SK-N-SH (cell line): ENCODE measurements at regions not wholly inside any gene's neighbourhood (a gene's known extent, or its start where the extent isn't known, plus 50 kb on each side); places are given as distances from the start of the nearest gene placed in this dataset.

Experiments used
- CTCF ChIA-PET: fragments of 300-600, 350-600 bp; formaldehyde crosslinking; extraction: SDS; loops from one replicate; lab custom pipeline; 2021; lab: Yijun Ruan, JAX
- POLR2A ChIA-PET: fragments of 350-600 bp; sonication (Branson Sonifier 250); formaldehyde crosslinking; extraction: SDS; loops from one replicate; lab custom pipeline; 2020; ENCODE audit warnings: antibody characterized with exemption, inconsistent platforms; lab: Yijun Ruan, JAX
- DNase-seq: peaks from one replicate; pipeline ENCODE4 v3.0.0; 2012
- H2AFZ ChIP-seq: fragments of 200-600 bp; sonication (generic); 2 replicates; pipeline ENCODE4 v1.8.1; 2016; ENCODE audit warnings: antibody characterized with exemption, mild to moderate bottlenecking, low read depth
- H3F3A ChIP-seq: fragments of 200-600 bp; sonication (generic); replicated peaks from 2 replicates; pipeline ENCODE3; 2016; ENCODE audit warnings: antibody characterized with exemption, mild to moderate bottlenecking; ENCODE audit not compliant: insufficient read depth
- H3K27ac ChIP-seq, 2 experiments: fragments of 200-500 bp in 1 of 2; fragments of 200-600 bp in 1 of 2; sonication (Bioruptor generic) in 1 of 2; sonication (generic), shearing (Covaris generic) in 1 of 2; 2 replicates each; pipeline versions ENCODE4 v1.5.1 to v1.6.1; 2014 to 2016; ENCODE audit warnings: low read depth in 2 of 2, inconsistent platforms in 1 of 2, low read length in 1 of 2, mild to moderate bottlenecking in 1 of 2, mixed read lengths in 1 of 2
- H3K27me3 ChIP-seq: fragments of 200-600 bp; sonication (generic), shearing (Covaris generic); 2 replicates; pipeline ENCODE4 v1.6.1; 2016; ENCODE audit warnings: mixed run types; ENCODE audit not compliant: insufficient read depth
- H3K36me3 ChIP-seq, 2 experiments: fragments of 200-500 bp in 1 of 2; fragments of 200-600 bp in 1 of 2; sonication (Bioruptor generic) in 1 of 2; sonication (generic) in 1 of 2; replicated peaks in 1 of 2; 2 replicates each; pipeline versions ENCODE3 to v1.5.1; 2014 to 2016; ENCODE audit warnings: low read length in 1 of 2, mild to moderate bottlenecking in 1 of 2; ENCODE audit not compliant: insufficient read depth in 2 of 2, control insufficient read depth in 1 of 2
- H3K4me1 ChIP-seq, 2 experiments: fragments of 200-500 bp in 1 of 2; fragments of 200-600 bp in 1 of 2; sonication (Bioruptor generic) in 1 of 2; sonication (generic), shearing (Covaris generic) in 1 of 2; 2 replicates each; pipeline versions ENCODE4 v1.5.1 to v1.6.1; 2014 to 2016; ENCODE audit warnings: low read depth in 1 of 2, low read length in 1 of 2, mixed run types in 1 of 2; ENCODE audit not compliant: insufficient read depth in 2 of 2, control insufficient read depth in 1 of 2
- H3K4me2 ChIP-seq: fragments of 200-600 bp; sonication (generic), shearing (Covaris generic); 2 replicates; pipeline ENCODE4 v1.6.1; 2017; ENCODE audit warnings: mixed run types
- H3K4me3 ChIP-seq, 2 experiments: fragments of 200-500 bp in 1 of 2; fragments of 200-600 bp in 1 of 2; sonication (Bioruptor generic) in 1 of 2; sonication (generic), shearing (Covaris generic) in 1 of 2; 2 replicates each; pipeline versions ENCODE4 v1.5.1 to v1.8.1; 2014 to 2016; ENCODE audit warnings: low read depth in 2 of 2, inconsistent platforms in 1 of 2, low read length in 1 of 2, mild to moderate bottlenecking in 1 of 2, mixed read lengths in 1 of 2, moderate library complexity in 1 of 2
- H3K79me2 ChIP-seq: fragments of 200-600 bp; sonication (generic); 2 replicates; pipeline ENCODE4 v1.8.1; 2017; ENCODE audit warnings: mild to moderate bottlenecking; ENCODE audit not compliant: insufficient read depth
- H3K9ac ChIP-seq: fragments of 200-600 bp; sonication (generic); 2 replicates; pipeline ENCODE4 v1.6.1; 2017; ENCODE audit warnings: mixed run types
- H3K9me2 ChIP-seq: fragments of 200-600 bp; sonication (generic); 2 replicates; pipeline ENCODE4 v1.6.1; 2017; ENCODE audit warnings: mixed run types
- H3K9me3 ChIP-seq: fragments of 200-600 bp; sonication (generic); 2 replicates; pipeline ENCODE4 v1.6.1; 2017; ENCODE audit warnings: mixed run types, mild to moderate bottlenecking, moderate library complexity
- H4K20me1 ChIP-seq: fragments of 200-600 bp; sonication (generic); 2 replicates; pipeline ENCODE4 v1.6.1; 2017; ENCODE audit warnings: mild to moderate bottlenecking, mixed run types; ENCODE audit not compliant: insufficient read depth
- CHD2 ChIP-seq: fragments of 150-350 bp; IDR thresholded peaks from 2 replicates; pipeline ENCODE4 v1.6.1; 2018; ENCODE audit warnings: low read length; ENCODE audit not compliant: partially characterized antibody
- ELF1 ChIP-seq: IDR thresholded peaks from 2 replicates; pipeline ENCODE4 v1.4.0; 2012
- EP300 ChIP-seq, 2 experiments: IDR thresholded peaks; 2 replicates each; pipeline versions ENCODE4 v1.4.0 to v1.6.1; 2012; ENCODE audit warnings: borderline replicate concordance in 1 of 2, low read depth in 1 of 2, low read length in 1 of 2
- MAX ChIP-seq: IDR thresholded peaks from 2 replicates; pipeline ENCODE4 v1.4.0; 2012; ENCODE audit warnings: low read depth
- NFIC ChIP-seq: IDR thresholded peaks from 2 replicates; pipeline ENCODE4 v1.4.0; 2012; ENCODE audit warnings: borderline replicate concordance
- POLR2AphosphoS5 ChIP-seq: IDR thresholded peaks from 2 replicates; pipeline ENCODE4 v1.6.1; 2012; ENCODE audit warnings: low read depth, low read length
- REST ChIP-seq: IDR thresholded peaks from 2 replicates; pipeline ENCODE4 v1.6.1; 2012; ENCODE audit warnings: mild to moderate bottlenecking, low read depth, low read length, moderate library complexity
- SIN3A ChIP-seq: IDR thresholded peaks from 2 replicates; pipeline ENCODE4 v1.6.1; 2012; ENCODE audit warnings: low read depth, mild to moderate bottlenecking, low read length, moderate library complexity, borderline replicate concordance
- TAF1 ChIP-seq: IDR thresholded peaks from 2 replicates; pipeline ENCODE4 v1.6.1; 2012; ENCODE audit warnings: low read depth, mild to moderate bottlenecking, low read length, moderate library complexity, borderline replicate concordance
- TEAD4 ChIP-seq: IDR thresholded peaks from 2 replicates; pipeline ENCODE4 v1.4.0; 2012; ENCODE audit warnings: mild to moderate bottlenecking, borderline replicate concordance; ENCODE audit not compliant: insufficient read depth
- WGBS: methylation state at CpG from one replicate; pipeline ENCODE4 v1.1.6; 2017; ENCODE audit warnings: low lambda C conversion rate; 5-methylcytosine and 5-hydroxymethylcytosine counted together
- TF ChIP-seq, protein P1 (sequence below): fragments of 150-350 bp; IDR thresholded peaks from 2 replicates; pipeline ENCODE4 v1.6.1; 2016; ENCODE audit warnings: mild to moderate bottlenecking, low read depth, low read length

DNA sequence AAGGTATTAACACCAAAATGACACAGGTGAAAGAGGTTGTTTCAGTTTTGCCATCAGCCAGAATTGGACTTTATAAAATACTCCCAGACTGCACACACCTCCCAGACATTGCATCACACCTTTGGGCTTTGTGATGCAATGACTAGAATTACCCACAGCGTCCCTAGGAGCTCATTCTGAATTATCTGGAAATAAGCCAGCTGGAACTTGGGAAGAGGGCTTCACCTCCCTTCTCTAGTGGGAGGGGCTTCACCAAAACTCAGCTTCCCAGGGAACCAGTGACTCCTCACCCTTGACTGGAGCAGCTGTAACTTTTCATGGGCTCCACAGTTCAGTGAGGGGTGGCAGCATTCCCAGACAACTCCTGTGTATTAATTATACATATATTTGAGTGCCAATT is 83.1 kb upstream of the BZW1 start (continued):
- TF ChIP-seq, protein P1, sequence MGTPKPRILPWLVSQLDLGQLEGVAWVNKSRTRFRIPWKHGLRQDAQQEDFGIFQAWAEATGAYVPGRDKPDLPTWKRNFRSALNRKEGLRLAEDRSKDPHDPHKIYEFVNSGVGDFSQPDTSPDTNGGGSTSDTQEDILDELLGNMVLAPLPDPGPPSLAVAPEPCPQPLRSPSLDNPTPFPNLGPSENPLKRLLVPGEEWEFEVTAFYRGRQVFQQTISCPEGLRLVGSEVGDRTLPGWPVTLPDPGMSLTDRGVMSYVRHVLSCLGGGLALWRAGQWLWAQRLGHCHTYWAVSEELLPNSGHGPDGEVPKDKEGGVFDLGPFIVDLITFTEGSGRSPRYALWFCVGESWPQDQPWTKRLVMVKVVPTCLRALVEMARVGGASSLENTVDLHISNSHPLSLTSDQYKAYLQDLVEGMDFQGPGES: no peak

GRCh38 chr2:200730302-200730701 is 81.4 kb upstream of the BZW1 start:
- 48% methylated on average over 2 of the region's 2 CpGs for WGBS
- peaks cover 0 to 3% of the 10 kb centered on the region in 2 experiments; a peak in 1 of 4 replicates for H3K4me1 ChIP-seq
- H3F3A ChIP-seq: peaks cover 5% of the 10 kb centered on the region
- H3K4me3 ChIP-seq: no peak overlapping the region
- ChIA-PET POLR2A (no interaction called here), CTCF (interaction anchor here (14.9 kb wide), 1 partner anchor 22 kb away, joined by 230 read pairs; no protein-coding TSS in a partner anchor)
- H3K4me2 ChIP-seq: no peak overlapping the region
- DNase-seq: no peak
- no peaks in the 10 kb centered on the region for H3K79me2 ChIP-seq
- no peaks in the 10 kb centered on the region for H4K20me1 ChIP-seq
- no peak for TF ChIP-seq CHD2
- no peak for TF ChIP-seq TEAD4
- no peak for TF ChIP-seq NFIC
- TF ChIP-seq ELF1: no peak
- TF ChIP-seq SIN3A: no peak
- TF ChIP-seq EP300 (IDR thresholded peaks at IDR 0.05; ENCODE audit: borderline replicate concordance in 1 of 2, low read depth in 1 of 2, low read length in 1 of 2): no peak
- no peak overlapping the region for H2AFZ ChIP-seq
- no peaks in the 10 kb centered on the region for H3K9me2 ChIP-seq
- H3K27ac ChIP-seq: no peak overlapping the region
- H3K9ac ChIP-seq: no peak overlapping the region
- no peaks in the 10 kb centered on the region for H3K27me3 ChIP-seq
- H3K36me3 ChIP-seq: no peaks in the 10 kb centered on the region
- H3K9me3 ChIP-seq: no peaks in the 10 kb centered on the region

DNA sequence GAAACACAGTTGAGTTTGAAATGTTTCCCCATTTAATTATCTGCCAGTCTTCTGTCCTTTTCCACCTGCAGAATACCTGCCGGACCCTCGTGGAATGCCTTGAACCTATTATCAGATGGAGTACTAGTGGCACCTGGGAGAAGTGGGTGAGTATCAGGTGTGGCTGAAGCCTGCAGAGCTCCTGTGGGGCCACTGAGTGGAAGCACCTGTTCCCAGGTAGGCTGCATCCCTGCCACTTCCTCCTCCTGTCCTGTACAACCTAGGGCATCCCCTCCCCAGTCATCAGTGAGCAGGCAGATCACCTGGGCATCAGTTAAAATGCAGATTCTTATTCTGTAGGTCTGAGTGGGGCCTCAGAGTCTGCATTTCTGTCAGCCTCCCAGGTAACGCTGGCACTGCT is 80.8 kb upstream of the BZW1 start:
- Histone ChIP-seq H2AFZ (no peak overlapping the region), H4K20me1 (no peaks in the 10 kb centered on the region), H3K9ac (no peak overlapping the region)
- TF ChIP-seq POLR2AphosphoS5 (no peak), MAX (no peak), TAF1 (no peak), REST (no peak)
- TF ChIP-seq, all 33 proteins: peak for 0
- Histone ChIP-seq H3K9me3 (no peaks in the 10 kb centered on the region), H3K4me3 (no peak overlapping the region), H3K27ac (no peak overlapping the region), H3F3A (peaks cover 5% of the 10 kb centered on the region), H3K4me2 (no peak overlapping the region), H3K36me3 (no peaks in the 10 kb centered on the region), H3K79me2 (no peaks in the 10 kb centered on the region), H3K9me2 (no peaks in the 10 kb centered on the region), H3K4me1 (no peaks in the 10 kb centered on the region), H3K27me3 (no peaks in the 10 kb centered on the region)
- WGBS: 80% methylated on average over 3 of the region's 3 CpGs
- CTCF ChIA-PET: interaction anchor here (0.9 to 14.9 kb wide), 3 partner anchors 21 to 427 kb away, joined by 3 to 230 read pairs (median 4); no protein-coding TSS in a partner anchor
- DNase-seq: no peak
- POLR2A ChIA-PET: no interaction called here
